GM12878 (cell line): ENCODE measurements at regions not wholly inside any gene's neighbourhood (a gene's known extent, or its start where the extent isn't known, plus 50 kb on each side); places are given as distances from the start of the nearest gene placed in this dataset.

Experiments
- ATAC-seq: fragments of 200-7000 bp; cut with Tn5 transposase; 3 replicates; pipeline ENCODE4 v1.9.1; 2020; ENCODE audit warnings: mild to moderate bottlenecking, moderate library complexity
- BruUV-seq: library from RNA; stranded (reverse); fragments of 400-500 nt; replicated peaks from 2 replicates; lab custom pipeline; 2021; lab: Mats Ljungman, UMichigan
- CTCF ChIA-PET: fragments of 300-600 bp; sonication (Branson Sonifier 250); formaldehyde crosslinking; extraction: SDS; loops from one replicate; lab custom pipeline; 2021; ENCODE audit warnings: inconsistent platforms; lab: Yijun Ruan, JAX
- POLR2A ChIA-PET: fragments of 350-600 bp; formaldehyde crosslinking; extraction: SDS; loops from one replicate; lab custom pipeline; 2021; ENCODE audit warnings: inconsistent platforms; lab: Charles Lee
- RAD21 ChIA-PET: fragments of 300-600 bp; sonication (Branson Sonifier 250); formaldehyde crosslinking; loops from one replicate; lab custom pipeline; 2023; ENCODE audit warnings: antibody characterized with exemption; ENCODE audit not compliant: unreplicated experiment; lab: Charles Lee
- SMC1A ChIA-PET: fragments of 300-600 bp; sonication (Branson Sonifier 250); formaldehyde crosslinking; loops from one replicate; lab custom pipeline; 2023; ENCODE audit not compliant: unreplicated experiment, uncharacterized antibody; lab: Charles Lee
- DNase-seq: peaks from one replicate; pipeline ENCODE4 v3.0.0-alpha.2; 2011; ENCODE audit warnings: low read depth, low spot score
- FAIRE-seq: peaks from 3 replicates; lab custom pipeline; 2011; peaks lifted over from hg19 to GRCh38; lab: Jason Lieb, UNC
- H2AFZ ChIP-seq: 2 replicates; pipeline ENCODE4 v1.6.0; 2011; ENCODE audit warnings: low read depth, low read length, control low read depth; ENCODE audit not compliant: control insufficient read depth
- H3K27ac ChIP-seq: 2 replicates; pipeline ENCODE4 v1.5.1; 2011; ENCODE audit warnings: control low read depth; ENCODE audit not compliant: control insufficient read depth, insufficient read depth
- H3K27me3 ChIP-seq, 2 experiments: replicated peaks in 1 of 2; 2 replicates each; pipeline versions ENCODE4 v1.6.0 to v1.6.1; 2011; ENCODE audit warnings: low read length in 1 of 2; ENCODE audit not compliant: control insufficient read depth in 2 of 2, insufficient read depth in 2 of 2
- H3K36me3 ChIP-seq, 2 experiments: 2 replicates each; pipeline ENCODE4 v1.5.1; 2011; ENCODE audit warnings: low read length in 1 of 2; ENCODE audit not compliant: control insufficient read depth in 2 of 2, insufficient read depth in 2 of 2
- H3K4me1 ChIP-seq: 2 replicates; pipeline ENCODE4 v1.6.1; 2011; ENCODE audit warnings: mild to moderate bottlenecking, low read length, moderate library complexity, mixed read lengths; ENCODE audit not compliant: control insufficient read depth, insufficient read depth
- H3K4me2 ChIP-seq: 2 replicates; pipeline ENCODE4 v1.6.0; 2011; ENCODE audit warnings: control low read depth; ENCODE audit not compliant: control insufficient read depth, insufficient read depth
- H3K4me3 ChIP-seq: fragments of 200-600 bp; sonication (generic); 2 replicates; pipeline ENCODE4 v1.5.1; 2016
- H3K79me2 ChIP-seq: 2 replicates; pipeline ENCODE4 v1.6.0; 2011; ENCODE audit warnings: low read length; ENCODE audit not compliant: control insufficient read depth, insufficient read depth
- H3K9ac ChIP-seq: 2 replicates; pipeline ENCODE4 v1.8.0; 2011; ENCODE audit warnings: low read length, control low read depth, mixed read lengths; ENCODE audit not compliant: control insufficient read depth, insufficient read depth
- H3K9me3 ChIP-seq: replicated peaks from 3 replicates; pipeline ENCODE4 v1.5.1; 2011; ENCODE audit warnings: mild to moderate bottlenecking, low read length; ENCODE audit not compliant: control insufficient read depth, insufficient read depth
- H4K20me1 ChIP-seq: 2 replicates; pipeline ENCODE4 v1.6.0; 2011; ENCODE audit not compliant: control insufficient read depth, insufficient read depth
- BCL11A ChIP-seq: IDR thresholded peaks from 2 replicates; pipeline ENCODE4 v1.6.1; 2011; ENCODE audit warnings: low read depth, low read length
- BCL3 ChIP-seq: IDR thresholded peaks from 2 replicates; pipeline ENCODE4 v1.6.1; 2011; ENCODE audit warnings: borderline replicate concordance, low read depth, mild to moderate bottlenecking, moderate library complexity, low read length; ENCODE audit not compliant: insufficient read depth, poor library complexity, severe bottlenecking
- BCLAF1 ChIP-seq: fragments of 450-650 bp; IDR thresholded peaks from 2 replicates; pipeline ENCODE4 v1.6.1; 2017; ENCODE audit warnings: antibody characterized with exemption, mild to moderate bottlenecking, moderate library complexity
- BMI1 ChIP-seq: fragments of 450-650 bp; IDR thresholded peaks from 2 replicates; pipeline ENCODE4 v1.6.1; 2016; ENCODE audit warnings: mild to moderate bottlenecking, moderate library complexity, borderline replicate concordance
- E4F1 ChIP-seq: fragments of 450-650 bp; IDR thresholded peaks from 2 replicates; pipeline ENCODE4 v1.6.1; 2018; ENCODE audit warnings: borderline replicate concordance, mild to moderate bottlenecking; ENCODE audit not compliant: partially characterized antibody
- FOS ChIP-seq: IDR thresholded peaks from 3 replicates; pipeline ENCODE4 v1.6.1; 2011; ENCODE audit warnings: borderline replicate concordance; ENCODE audit not compliant: insufficient read length; ENCODE audit errors: extremely low read depth
- IRF3 ChIP-seq: fragments of 450-650 bp; IDR thresholded peaks from 2 replicates; pipeline ENCODE4 v1.6.1; 2014; ENCODE audit warnings: mild to moderate bottlenecking
- KLF5 ChIP-seq: fragments of 450-650 bp; IDR thresholded peaks from 2 replicates; pipeline ENCODE4 v1.6.1; 2014; ENCODE audit warnings: mild to moderate bottlenecking; ENCODE audit not compliant: partially characterized antibody
- POLR2A ChIP-seq: IDR thresholded peaks from 2 replicates; pipeline ENCODE4 v1.6.1; 2011; ENCODE audit warnings: low read depth, mild to moderate bottlenecking, low read length
- POLR2AphosphoS5 ChIP-seq: IDR thresholded peaks from 2 replicates; pipeline ENCODE4 v1.6.1; 2011; ENCODE audit warnings: mild to moderate bottlenecking, low read length, inconsistent platforms
- TAF1 ChIP-seq: IDR thresholded peaks from 2 replicates; pipeline ENCODE4 v1.6.1; 2011; ENCODE audit warnings: mild to moderate bottlenecking, low read depth, low read length, borderline replicate concordance
- ZBTB33 ChIP-seq: fragments of 450-650 bp; IDR thresholded peaks from 2 replicates; pipeline ENCODE4 v1.6.1; 2017; ENCODE audit warnings: mild to moderate bottlenecking
- ZNF207 ChIP-seq: fragments of 450-650 bp; IDR thresholded peaks from 2 replicates; pipeline ENCODE4 v1.6.1; 2014; ENCODE audit warnings: antibody characterized with exemption, mild to moderate bottlenecking, borderline replicate concordance
- ZNF622 ChIP-seq: fragments of 450-650 bp; IDR thresholded peaks from 2 replicates; pipeline ENCODE4 v1.6.1; 2017; ENCODE audit warnings: mild to moderate bottlenecking, inconsistent platforms
- in situ Hi-C: fragments of 300-500 bp; cut with MboI; formaldehyde crosslinking; loops from 9 replicates; pipeline ENCODE4 v1.14.3; 2018; ENCODE audit warnings: mixed read lengths
- intact Hi-C: fragments of 100-400 bp; cut with micrococcal nuclease; formaldehyde crosslinking; loops from one replicate; pipeline ENCODE4 v1.14.2; 2022; ENCODE audit not compliant: unreplicated experiment

- intact Hi-C loops = no loop called here
- Histone ChIP-seq H3K27me3 (no peaks in the 10 kb centered on the region), H3K27ac (no peak overlapping the region), H3K9me3 (no peaks in the 10 kb centered on the region), H3K4me2 (no peak overlapping the region), H3K4me3 (no peak overlapping the region), H3K4me1 (no peaks in the 10 kb centered on the region), H3K36me3 (no peaks in the 10 kb centered on the region), H4K20me1 (no peaks in the 10 kb centered on the region), H3K9ac (no peak overlapping the region), H3K79me2 (no peaks in the 10 kb centered on the region), H2AFZ (no peak overlapping the region)
- no peak for FAIRE-seq
- no peak for ATAC-seq
- RAD21 ChIA-PET = no interaction called here
- CTCF ChIA-PET = no interaction called here
- SMC1A ChIA-PET = interaction anchor here (1.2 kb wide), 1 partner anchor 21 kb away, joined by 4 read pairs; no protein-coding TSS in a partner anchor
- in situ Hi-C loops = no loop called here
- TF ChIP-seq E4F1 = no peak
- TF ChIP-seq POLR2AphosphoS5 = no peak
- TF ChIP-seq FOS = no peak
- TF ChIP-seq KLF5 = no peak
- no peak for TF ChIP-seq ZNF207
- no peak for TF ChIP-seq ZNF622
- no peak for TF ChIP-seq BCL3
- TF ChIP-seq BMI1 = no peak
- no peak for TF ChIP-seq BCL11A
- TF ChIP-seq POLR2A = no peak
- TF ChIP-seq BCLAF1 = no peak
- no peak for TF ChIP-seq TAF1
- TF ChIP-seq IRF3 = no peak
- TF ChIP-seq ZBTB33 = no peak
- POLR2A ChIA-PET = no interaction called here
- BruUV-seq = no TSS peak
- no peak for DNase-seq
Observed at GRCh38 chr2:106700616-106701015, 185.4 kb downstream of the ST6GAL2 start.
